HCT116 (cell line): ENCODE measurements at regions not wholly inside any gene's neighbourhood (a gene's known extent, or its start where the extent isn't known, plus 50 kb on each side); places are given as distances from the start of the nearest gene placed in this dataset.

Source experiments
- CEBPB ChIP-seq: IDR thresholded peaks from 2 replicates; pipeline ENCODE4 v1.6.1; 2012; ENCODE audit warnings: low read depth
- CTCF ChIP-seq, 3 experiments: fragments of 200-600 bp in 1 of 3; sonication (generic) in 1 of 3; IDR thresholded peaks in 2 of 3; conservative IDR thresholded peaks in 1 of 3; 2 replicates each; pipeline ENCODE4 v1.5.1; 2012 to 2017; ENCODE audit warnings: low read depth in 2 of 3, low read length in 2 of 3, antibody characterized with exemption in 1 of 3, borderline replicate concordance in 1 of 3, control low read depth in 1 of 3, mild to moderate bottlenecking in 1 of 3, mixed read lengths in 1 of 3, mixed run types in 1 of 3, moderate library complexity in 1 of 3; ENCODE audit not compliant: insufficient read depth in 1 of 3
- EZH2 ChIP-seq: fragments of 200-600 bp; sonication (generic); IDR thresholded peaks from 2 replicates; pipeline ENCODE4 v1.6.1; 2017; ENCODE audit warnings: antibody characterized with exemption, mixed run types
- POLR2A ChIP-seq: IDR thresholded peaks from 2 replicates; pipeline ENCODE4 v1.7.0; 2011; ENCODE audit warnings: borderline replicate concordance; ENCODE audit not compliant: insufficient read depth, insufficient read length; ENCODE audit errors: extremely low read depth
- RAD21 ChIP-seq: IDR thresholded peaks from 2 replicates; pipeline ENCODE4 v1.6.1; 2012; ENCODE audit warnings: low read depth, mild to moderate bottlenecking
- SRF ChIP-seq: IDR thresholded peaks from 2 replicates; pipeline ENCODE4 v1.6.1; 2012; ENCODE audit warnings: low read depth

GRCh38 chr5:92981001-92981400, 600.0 kb downstream of the NR2F1-AS1 start:
- TF ChIP-seq POLR2A (no peak), CTCF (IDR thresholded peaks at IDR 0.05 in 2 of 3, conservative IDR thresholded peaks at IDR 0.05 in 1 of 3; ENCODE audit: borderline replicate concordance in 1 of 3, insufficient read depth in 1 of 3, low read depth in 2 of 3, low read length in 2 of 3) (no peak), SRF (no peak), EZH2 (no peak), CEBPB (no peak), RAD21 (no peak)
